HG03280 (cell line): ENCODE measurements at regions not wholly inside any gene's neighbourhood (a gene's known extent, or its start where the extent isn't known, plus 50 kb on each side); places are given as distances from the start of the nearest gene placed in this dataset.

Source experiments
- ATAC-seq: cut with Tn5 transposase; IDR thresholded peaks from one replicate; pipeline ENCODE4 v1.9.1; 2021; ENCODE audit warnings: mild to moderate bottlenecking, moderate library complexity; ENCODE audit not compliant: unreplicated experiment

DNA sequence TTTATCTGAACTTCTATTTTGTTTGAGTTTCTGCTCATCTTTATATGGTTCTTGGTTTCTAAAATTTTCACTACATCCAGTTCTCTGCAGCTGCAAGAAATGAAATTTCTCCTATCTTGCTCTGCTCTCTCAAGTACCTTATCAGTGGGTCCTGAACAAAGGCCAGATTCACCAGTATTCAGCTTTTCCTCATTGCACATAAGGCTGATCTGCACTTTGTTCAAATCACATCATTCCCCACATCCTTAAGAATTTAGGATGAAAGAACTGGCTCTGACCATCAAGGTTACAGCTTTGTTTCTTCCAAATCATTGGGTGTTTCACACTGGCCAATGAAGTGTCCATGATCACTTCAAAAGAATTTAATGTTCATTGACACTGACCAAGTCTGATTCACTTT lies 211.4 kb downstream of the GRIN2B start:
- ATAC-seq: no peak

GRCh38 chr12:13769273-13769672 lies 212.1 kb downstream of the GRIN2B start:
- ATAC-seq: no peak

DNA sequence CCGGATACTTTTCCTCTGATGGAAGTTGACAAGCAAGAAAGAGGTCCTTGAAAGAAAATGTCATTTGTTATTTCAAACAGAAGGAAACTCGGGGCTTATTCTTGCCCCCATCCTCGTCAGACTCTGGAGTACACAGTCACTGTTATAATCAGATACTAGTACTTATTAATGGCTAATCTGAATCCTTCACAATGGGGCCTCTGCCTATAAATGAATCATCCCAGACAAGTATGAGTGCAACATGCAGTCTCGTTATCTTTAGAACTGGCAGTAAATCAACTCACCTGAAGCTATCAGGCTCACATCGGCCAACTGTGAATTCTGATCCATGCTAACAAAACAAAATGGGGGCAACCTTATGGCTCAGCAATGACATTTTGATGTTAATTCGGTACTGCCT lies 216.7 kb downstream of the GRIN2B start:
- ATAC-seq: no peak

GRCh38 chr12:13749389-13749788 lies 232.0 kb downstream of the GRIN2B start:
- no peak for ATAC-seq

DNA sequence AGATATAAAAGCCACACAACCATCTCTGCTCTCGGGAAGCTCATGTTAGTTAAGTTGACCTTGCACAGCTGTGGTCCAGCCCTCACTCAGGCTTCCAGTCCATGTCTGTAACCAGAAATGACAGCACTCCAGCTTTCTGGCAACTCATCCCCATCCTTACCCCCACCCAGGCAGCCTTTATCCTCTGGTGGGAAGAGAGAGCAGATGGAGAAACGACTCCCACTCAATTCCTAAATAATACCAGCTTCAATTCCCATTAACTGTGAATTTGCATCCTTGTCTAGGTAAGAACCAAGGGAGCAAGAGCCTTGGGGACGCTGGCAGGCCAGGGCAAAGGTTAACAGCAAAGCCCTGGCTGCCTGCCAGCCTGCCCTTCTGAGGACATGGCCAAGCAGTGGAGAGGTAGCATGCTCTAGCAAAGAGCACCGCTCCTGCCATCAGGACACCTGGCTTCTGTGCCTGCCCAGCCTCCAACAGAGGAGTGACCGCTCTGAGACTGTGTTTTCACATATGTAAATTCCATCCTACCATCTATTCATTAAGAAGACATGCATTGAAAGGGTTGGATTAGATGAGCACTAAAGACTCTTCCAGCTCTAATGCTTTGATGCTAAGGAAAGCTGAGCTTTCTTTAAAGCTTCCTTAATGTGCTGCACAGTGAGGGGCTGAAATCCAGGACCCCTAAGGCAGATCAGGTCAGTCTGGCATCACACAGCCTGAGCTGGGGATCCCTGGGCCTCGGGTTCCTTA lies 236.1 kb downstream of the GRIN2B start:
- ATAC-seq: no peak

GRCh38 chr12:13744561-13744960 lies 236.8 kb downstream of the GRIN2B start:
- no peak for ATAC-seq

DNA sequence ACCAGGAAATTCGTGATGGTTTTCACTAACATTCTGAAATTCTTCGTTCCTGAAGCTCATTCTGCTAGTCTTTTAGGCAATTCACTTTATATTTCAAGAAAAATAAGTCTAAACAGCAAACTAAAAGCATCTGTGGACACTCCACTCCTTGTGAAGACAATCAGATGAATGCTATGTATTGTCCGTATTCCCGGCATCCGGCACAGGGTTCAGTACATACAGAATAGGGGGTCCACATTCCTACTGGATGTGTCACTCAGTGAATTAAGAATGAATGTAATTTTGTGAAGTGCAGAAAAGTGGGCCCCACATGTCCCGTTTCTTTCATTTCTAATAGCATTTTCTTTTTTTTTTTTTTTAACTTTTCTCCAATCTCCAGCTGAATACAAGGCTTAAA lies 241.3 kb downstream of the GRIN2B start:
- no peak for ATAC-seq

DNA sequence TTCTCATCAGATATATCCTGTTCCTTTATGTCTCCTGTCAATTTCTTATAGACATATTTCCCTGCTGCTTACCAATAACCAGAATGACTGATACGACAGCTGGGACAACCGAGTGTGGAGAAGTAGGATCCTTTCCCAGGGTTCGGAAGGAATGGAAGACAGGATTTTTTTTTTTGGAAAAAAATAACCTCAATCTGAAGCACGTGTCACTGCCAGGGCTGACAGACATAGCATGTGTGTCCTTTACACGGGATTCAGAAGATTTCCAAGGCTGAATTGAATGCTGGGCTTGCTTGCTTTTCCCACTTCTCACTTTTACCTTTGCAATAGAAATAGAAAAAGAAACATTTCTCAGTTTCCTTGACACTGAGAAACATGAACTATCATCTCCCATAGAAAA lies 245.7 kb downstream of the GRIN2B start:
- no peak for ATAC-seq

DNA sequence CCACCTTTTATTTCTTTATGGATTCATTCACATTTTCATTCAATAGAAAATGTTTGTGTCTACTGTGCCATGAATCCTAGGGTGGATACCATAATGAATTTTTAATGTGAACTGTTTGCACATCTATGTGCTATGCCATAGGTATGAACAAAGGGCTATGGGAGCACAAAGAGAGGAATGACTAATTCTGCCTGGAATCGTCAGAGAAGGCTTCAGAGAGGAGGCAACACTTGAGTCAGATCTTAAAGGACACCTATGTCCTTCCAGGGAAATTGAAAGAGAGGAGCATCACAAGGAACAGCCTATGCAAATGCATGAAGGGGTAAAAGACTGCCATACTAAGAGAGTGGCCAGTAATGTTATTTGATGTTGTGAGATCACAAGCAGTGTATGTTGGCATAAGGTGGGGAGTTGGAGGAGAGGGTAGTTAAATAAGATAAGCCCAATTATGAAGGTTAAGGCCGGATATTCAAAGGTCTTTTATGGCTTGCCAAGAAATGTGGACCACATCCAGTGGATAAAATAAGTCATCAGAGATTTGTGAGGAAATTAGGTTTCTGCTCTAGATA lies 246.7 kb downstream of the GRIN2B start:
- no peak for ATAC-seq

- ATAC-seq: no peak
Observed at GRCh38 chr12:13727707-13728195, 253.7 kb downstream of the GRIN2B start.

- no peak for ATAC-seq
Observed at GRCh38 chr12:13725049-13725448, 256.4 kb downstream of the GRIN2B start.

DNA sequence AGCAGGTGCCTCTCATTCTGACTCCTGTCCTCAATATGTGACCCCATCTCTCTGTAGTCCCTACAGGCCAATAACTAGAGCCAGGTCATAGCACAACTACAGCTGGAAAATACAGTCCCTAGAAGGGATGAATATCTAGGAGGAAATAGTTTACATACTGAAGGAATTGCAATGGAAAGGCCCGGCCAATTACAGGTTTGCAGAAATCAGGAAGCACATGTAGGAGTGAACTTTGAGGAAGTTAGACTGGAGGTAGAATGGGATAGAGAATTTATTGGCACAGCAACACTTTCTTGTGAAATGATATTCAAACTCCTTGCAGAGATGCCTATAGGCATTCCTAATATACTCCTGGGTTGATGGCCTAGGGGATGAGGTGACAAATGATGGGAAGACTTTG lies 257.3 kb downstream of the GRIN2B start:
- ATAC-seq: no peak

DNA sequence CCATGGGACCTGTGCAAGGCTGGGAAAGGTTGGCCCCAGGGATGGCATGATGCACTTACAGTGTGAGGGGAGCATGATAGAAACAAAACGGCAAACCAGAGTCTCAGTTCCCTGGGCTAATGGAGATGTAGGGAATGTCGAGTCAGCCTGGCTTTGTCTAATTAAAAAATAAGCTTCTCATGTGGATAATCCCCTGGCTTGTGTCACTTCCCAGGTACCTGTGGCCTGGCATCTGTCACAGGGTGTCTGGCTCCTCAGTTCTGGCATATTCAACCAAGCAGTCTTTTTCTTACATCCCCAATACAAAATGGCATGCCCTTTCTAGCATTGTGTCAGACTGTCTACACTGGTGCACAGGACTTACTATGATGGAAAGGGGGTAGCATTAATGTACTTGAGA lies 261.4 kb downstream of the GRIN2B start:
- no peak for ATAC-seq

GRCh38 chr12:13718271-13718670 lies 263.1 kb downstream of the GRIN2B start:
- no peak for ATAC-seq

DNA sequence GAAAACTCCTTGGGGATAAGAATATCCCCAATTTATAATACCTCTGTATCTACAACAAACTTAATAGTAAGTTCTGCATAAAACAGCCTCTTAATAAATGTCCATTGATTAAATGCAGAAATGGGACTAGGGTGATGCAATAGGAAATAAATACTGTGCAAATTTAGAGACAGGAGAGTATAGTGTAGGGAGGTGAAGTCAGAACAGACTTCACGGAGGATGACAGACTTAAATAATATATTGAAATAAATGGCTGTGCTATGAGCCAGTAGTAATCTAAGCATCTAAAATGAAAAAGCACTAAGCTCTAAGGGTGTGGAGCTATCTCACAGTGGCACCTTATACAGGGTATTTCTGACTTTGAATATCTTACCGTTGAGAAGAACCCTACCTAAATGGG lies 265.3 kb downstream of the GRIN2B start:
- no peak for ATAC-seq

DNA sequence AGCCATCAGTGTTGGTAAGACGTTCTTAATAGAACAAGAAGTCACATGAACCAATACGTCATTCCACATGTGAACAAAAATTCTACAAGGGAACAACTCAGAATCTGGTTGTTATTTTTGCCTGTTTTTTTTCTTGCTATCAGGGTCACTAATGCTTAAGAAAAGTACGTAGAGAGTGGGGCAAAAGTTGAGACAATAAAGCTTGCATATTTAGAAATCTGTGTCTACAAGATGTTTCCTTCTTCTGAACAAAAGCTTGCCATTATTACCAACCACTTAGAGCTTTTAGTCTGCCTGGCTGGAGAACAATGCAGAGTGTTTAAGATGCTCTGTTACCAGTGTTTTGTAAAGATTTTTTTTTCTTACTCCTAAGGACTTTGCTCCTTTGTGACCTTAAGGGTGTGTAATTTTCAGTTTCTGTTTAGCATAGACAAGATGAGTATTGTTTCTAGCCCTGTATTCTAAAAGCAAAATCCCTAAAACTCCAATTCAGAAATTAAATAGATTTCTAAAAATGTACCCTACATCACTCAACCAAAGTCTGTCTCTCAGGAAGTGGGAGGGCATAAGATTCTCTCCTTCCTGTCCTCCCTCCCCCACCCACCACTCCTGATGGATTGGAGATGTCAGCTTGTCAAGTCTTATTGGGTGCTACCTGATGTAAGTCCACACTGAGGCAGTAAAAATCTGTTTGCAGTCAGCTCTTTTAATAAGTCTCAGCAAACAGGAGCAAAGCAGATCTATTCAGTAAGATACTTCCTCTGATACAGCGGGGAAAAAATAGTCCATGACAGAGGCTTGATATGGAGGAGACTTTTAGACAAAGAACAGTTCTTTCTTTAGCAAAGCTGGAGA lies 267.6 kb downstream of the GRIN2B start:
- no peak for ATAC-seq

GRCh38 chr12:13707829-13708228 lies 273.6 kb downstream of the GRIN2B start:
- no peak for ATAC-seq

DNA sequence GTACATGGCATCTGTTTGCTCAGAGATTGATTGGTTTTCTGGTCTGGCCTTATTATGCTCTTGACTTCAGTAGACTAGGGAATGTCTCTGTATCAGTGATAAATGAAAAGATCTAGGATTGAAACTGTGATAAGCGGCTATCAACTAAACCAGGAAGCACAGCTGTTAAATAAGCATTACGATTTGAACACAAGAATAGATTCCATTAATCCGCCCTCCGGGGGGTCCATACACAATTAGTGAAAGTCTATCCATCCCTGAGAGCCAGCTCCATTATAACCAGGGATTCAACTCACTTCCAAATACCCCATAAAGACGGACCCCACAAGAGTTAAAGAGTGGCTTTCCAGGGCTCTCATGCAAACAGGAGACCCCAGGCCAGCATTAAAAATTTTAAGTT lies 279.0 kb downstream of the GRIN2B start:
- ATAC-seq: no peak

GRCh38 chr12:13701502-13701901 lies 279.9 kb downstream of the GRIN2B start:
- ATAC-seq: no peak

DNA sequence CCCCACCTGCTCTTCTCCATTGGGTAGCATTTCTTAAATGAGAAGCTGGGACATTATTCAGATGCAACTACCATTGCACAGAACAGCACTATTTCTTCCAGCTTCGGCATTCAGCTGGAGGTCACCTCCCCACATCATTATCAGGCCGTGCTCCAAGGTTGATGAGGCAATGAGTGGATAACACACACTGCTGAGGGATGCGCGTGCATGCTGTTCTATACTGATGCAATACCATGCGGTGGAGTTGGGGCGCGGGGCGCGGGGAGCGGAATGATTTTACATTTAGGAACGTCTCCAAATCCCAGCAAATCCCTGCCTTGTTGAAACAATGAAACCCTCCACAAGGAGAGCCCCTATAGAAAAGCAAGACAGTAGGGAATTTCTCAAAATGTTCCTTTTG lies 283.4 kb downstream of the GRIN2B start:
- no peak for ATAC-seq

- no peak for ATAC-seq
Observed at GRCh38 chr12:13695781-13696180, 285.6 kb downstream of the GRIN2B start.

- no peak for ATAC-seq
Observed at GRCh38 chr12:13692332-13692731, 289.1 kb downstream of the GRIN2B start.
